Hematopoietic multipotent progenitor cell treated with erythropoietin and hydrocortisone succinate and interleukin-3 and kit ligand, for 15 days (in vitro differentiated cells): ENCODE measurements at regions not wholly inside any gene's neighbourhood (a gene's known extent, or its start where the extent isn't known, plus 50 kb on each side); places are given as distances from the start of the nearest gene placed in this dataset.
"Not testable (repeated sequence)": the region's sequence is repeated elsewhere in the genome, so short reads cannot be mapped to it uniquely, and the experiment has no call there.

Experiments used
- DNase-seq: peaks from one replicate; pipeline ENCODE4 v3.0.0-alpha.2; 2015; ENCODE audit warnings: low spot score

GRCh38 chr18:71237641-71238040 is 948.8 kb downstream of the SOCS6 start:
- no peak for DNase-seq

GRCh38 chr18:71233177-71233576 is 944.3 kb downstream of the SOCS6 start:
- DNase-seq, result no peak

GRCh38 chr18:71223486-71223885 is 934.6 kb downstream of the SOCS6 start:
- DNase-seq, result no peak

GRCh38 chr18:71221405-71221804 is 932.6 kb downstream of the SOCS6 start:
- no peak for DNase-seq

- not testable (repeated sequence) for DNase-seq
Measured at GRCh38 chr18:71212739-71213138, 923.9 kb downstream of the SOCS6 start.

- no peak for DNase-seq
Measured at GRCh38 chr18:71212222-71212621, 923.4 kb downstream of the SOCS6 start.

GRCh38 chr18:71209944-71210343 is 921.1 kb downstream of the SOCS6 start:
- DNase-seq, result no peak

- DNase-seq, result no peak
Measured at GRCh38 chr18:71194438-71194837, 905.6 kb downstream of the SOCS6 start.

- no peak for DNase-seq
Measured at GRCh38 chr18:71189581-71189980, 900.7 kb downstream of the SOCS6 start.

GRCh38 chr18:71168557-71169145 is 879.8 kb downstream of the SOCS6 start:
- no peak for DNase-seq

- no peak for DNase-seq
Measured at GRCh38 chr18:71136487-71136886, 847.6 kb downstream of the SOCS6 start.

- no peak for DNase-seq
Measured at GRCh38 chr18:71134122-71134521, 845.3 kb downstream of the SOCS6 start.

- no peak for DNase-seq
Measured at GRCh38 chr18:71131918-71132317, 843.1 kb downstream of the SOCS6 start.

GRCh38 chr18:71130351-71130750 is 841.5 kb downstream of the SOCS6 start:
- DNase-seq, result no peak

- DNase-seq, result no peak
Measured at GRCh38 chr18:71125581-71125980, 836.7 kb downstream of the SOCS6 start.

GRCh38 chr18:71116535-71116934 is 827.7 kb downstream of the SOCS6 start:
- DNase-seq, result no peak

- DNase-seq, result no peak
Measured at GRCh38 chr18:71115261-71115660, 826.4 kb downstream of the SOCS6 start.

- DNase-seq, result no peak
Measured at GRCh38 chr18:71114550-71115210, 825.8 kb downstream of the SOCS6 start.

- DNase-seq, result no peak
Measured at GRCh38 chr18:71107244-71107643, 818.4 kb downstream of the SOCS6 start.

GRCh38 chr18:71106701-71107100 is 817.9 kb downstream of the SOCS6 start:
- DNase-seq, result no peak

- DNase-seq, result no peak
Measured at GRCh38 chr18:71105994-71106546, 817.2 kb downstream of the SOCS6 start.

- no peak for DNase-seq
Measured at GRCh38 chr18:71105078-71105819, 816.4 kb downstream of the SOCS6 start.

- no peak for DNase-seq
Measured at GRCh38 chr18:71079606-71080005, 790.8 kb downstream of the SOCS6 start.
